WI38 (cell line): ENCODE measurements at regions not wholly inside any gene's neighbourhood (a gene's known extent, or its start where the extent isn't known, plus 50 kb on each side); places are given as distances from the start of the nearest gene placed in this dataset.

Experiments used
- H3K4me3 ChIP-seq: 2 replicates; pipeline ENCODE4 v1.5.1; 2011; ENCODE audit warnings: low read depth, mild to moderate bottlenecking, control low read depth, low read length
- CTCF ChIP-seq: IDR thresholded peaks from 2 replicates; pipeline ENCODE4 v1.5.1; 2012; ENCODE audit warnings: low read depth, mild to moderate bottlenecking, control low read depth, low read length

GRCh38 chr2:136402281-136402680 is 284.3 kb upstream of the CXCR4 start:
- TF ChIP-seq CTCF, result no peak
- H3K4me3 ChIP-seq, result no peak overlapping the region

- H3K4me3 ChIP-seq, result no peak overlapping the region
- no peak for TF ChIP-seq CTCF
Observed at GRCh38 chr2:136399667-136400289, 281.8 kb upstream of the CXCR4 start.

- no peak overlapping the region for H3K4me3 ChIP-seq
- TF ChIP-seq CTCF, result no peak
Observed at GRCh38 chr2:136395582-136395981, 277.6 kb upstream of the CXCR4 start.

GRCh38 chr2:136394136-136395060 is 276.4 kb upstream of the CXCR4 start:
- TF ChIP-seq CTCF, result no peak
- H3K4me3 ChIP-seq, result no peak overlapping the region

- no peak overlapping the region for H3K4me3 ChIP-seq
- TF ChIP-seq CTCF, result no peak
Observed at GRCh38 chr2:136393514-136393913, 275.6 kb upstream of the CXCR4 start.

- TF ChIP-seq CTCF, result no peak
- H3K4me3 ChIP-seq, result no peak overlapping the region
Observed at GRCh38 chr2:136392897-136393505, 275.1 kb upstream of the CXCR4 start.

GRCh38 chr2:136389809-136390208 is 271.9 kb upstream of the CXCR4 start:
- no peak for TF ChIP-seq CTCF
- H3K4me3 ChIP-seq, result no peak overlapping the region
